Ishikawa (cell line): ENCODE measurements at regions not wholly inside any gene's neighbourhood (a gene's known extent, or its start where the extent isn't known, plus 50 kb on each side); places are given as distances from the start of the nearest gene placed in this dataset.

Source experiments
- FOXM1 ChIP-seq: IDR thresholded peaks from 2 replicates; pipeline ENCODE4 v1.6.1; 2012; ENCODE audit warnings: low read depth, borderline replicate concordance
- MAX ChIP-seq: IDR thresholded peaks from 2 replicates; pipeline ENCODE4 v1.6.1; 2012
- NFIC ChIP-seq: IDR thresholded peaks from 2 replicates; pipeline ENCODE4 v1.6.1; 2012
- TAF1 ChIP-seq: IDR thresholded peaks from 2 replicates; pipeline ENCODE4 v1.6.1; 2012; ENCODE audit warnings: low read depth, mild to moderate bottlenecking
- YY1 ChIP-seq: IDR thresholded peaks from 2 replicates; pipeline ENCODE4 v1.6.1; 2012; ENCODE audit warnings: low read depth

DNA sequence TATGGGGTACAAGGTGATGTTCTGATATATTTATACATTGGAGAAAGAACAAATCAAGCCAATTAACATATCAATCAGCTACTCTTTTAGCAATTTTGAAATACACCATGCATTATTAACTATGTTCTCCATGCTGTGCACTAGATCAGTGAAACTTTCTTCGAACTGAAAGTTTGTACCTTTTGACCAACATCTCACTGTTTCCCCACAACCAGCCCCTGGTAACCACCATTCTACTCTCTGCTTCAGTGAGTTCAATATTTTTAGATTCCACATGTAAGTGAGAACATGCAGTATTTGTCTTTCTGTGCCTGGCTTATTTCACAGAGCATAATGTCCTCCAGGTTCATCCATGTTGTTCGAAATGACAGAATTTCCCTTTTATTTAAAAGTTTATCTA, 246.1 kb upstream of the VCX start:
- TF ChIP-seq NFIC (no peak), MAX (no peak), TAF1 (no peak), FOXM1 (no peak), YY1 (no peak)
